Endothelial cell (in vitro differentiated cells): ENCODE measurements at regions not wholly inside any gene's neighbourhood (a gene's known extent, or its start where the extent isn't known, plus 50 kb on each side); places are given as distances from the start of the nearest gene placed in this dataset.

ENCODE experiments used
- DNase-seq: peaks from one replicate; pipeline ENCODE4 v3.0.0; 2021; ENCODE audit warnings: low spot score
- H3K27ac Mint-ChIP-seq: one replicate; pipeline ENCODE4 v1.8.0; 2021; ENCODE audit warnings: mixed read lengths, inconsistent platforms; ENCODE audit not compliant: unreplicated experiment
- H3K27me3 Mint-ChIP-seq: one replicate; pipeline ENCODE4 v1.8.0; 2021; ENCODE audit warnings: mild to moderate bottlenecking, moderate library complexity, mixed read lengths, inconsistent platforms; ENCODE audit not compliant: unreplicated experiment
- H3K36me3 Mint-ChIP-seq: one replicate; pipeline ENCODE4 v1.8.0; 2021; ENCODE audit warnings: mild to moderate bottlenecking, low read depth, mixed read lengths, inconsistent platforms; ENCODE audit not compliant: unreplicated experiment
- H3K4me1 Mint-ChIP-seq: one replicate; pipeline ENCODE4 v1.8.0; 2021; ENCODE audit warnings: mild to moderate bottlenecking, mixed read lengths, inconsistent platforms; ENCODE audit not compliant: unreplicated experiment
- H3K4me3 Mint-ChIP-seq: one replicate; pipeline ENCODE4 v1.8.0; 2021; ENCODE audit warnings: mild to moderate bottlenecking, mixed read lengths, inconsistent platforms; ENCODE audit not compliant: unreplicated experiment
- H3K9me3 Mint-ChIP-seq: one replicate; pipeline ENCODE4 v1.8.0; 2021; ENCODE audit warnings: mixed read lengths, inconsistent platforms; ENCODE audit not compliant: unreplicated experiment
- CTCF ChIP-seq: fragments of 200-600 bp; sonication (generic); IDR thresholded peaks from one replicate; pipeline ENCODE4 v1.5.0; 2021; ENCODE audit warnings: antibody characterized with exemption; ENCODE audit not compliant: unreplicated experiment

GRCh38 chr5:5925191-5925590 is 453.2 kb downstream of the MED10 start:
- no peaks in the 10 kb centered on the region for H3K4me1 Mint-ChIP-seq
- H3K4me3 Mint-ChIP-seq = no peak overlapping the region
- no peaks in the 10 kb centered on the region for H3K9me3 Mint-ChIP-seq
- H3K27ac Mint-ChIP-seq = no peak overlapping the region
- TF ChIP-seq CTCF = no peak
- no peaks in the 10 kb centered on the region for H3K27me3 Mint-ChIP-seq
- no peak for DNase-seq
- H3K36me3 Mint-ChIP-seq = no peaks in the 10 kb centered on the region

GRCh38 chr5:5919411-5919810 is 458.9 kb downstream of the MED10 start:
- Mint-ChIP-seq H3K4me3 (no peak overlapping the region), H3K36me3 (no peaks in the 10 kb centered on the region), H3K4me1 (peaks cover 2% of the 10 kb centered on the region), H3K27ac (no peak overlapping the region), H3K9me3 (no peaks in the 10 kb centered on the region), H3K27me3 (no peaks in the 10 kb centered on the region)
- no peak for DNase-seq
- no peak for TF ChIP-seq CTCF

GRCh38 chr5:5906778-5907177 is 471.6 kb downstream of the MED10 start:
- Mint-ChIP-seq H3K36me3 (no peaks in the 10 kb centered on the region), H3K4me3 (no peak overlapping the region), H3K27ac (no peak overlapping the region), H3K27me3 (no peaks in the 10 kb centered on the region), H3K9me3 (no peaks in the 10 kb centered on the region), H3K4me1 (no peaks in the 10 kb centered on the region)
- no peak for DNase-seq
- TF ChIP-seq CTCF = no peak

GRCh38 chr5:5905186-5905585 is 473.2 kb downstream of the MED10 start:
- no peak overlapping the region for H3K27ac Mint-ChIP-seq
- H3K4me3 Mint-ChIP-seq = no peak overlapping the region
- H3K9me3 Mint-ChIP-seq = no peaks in the 10 kb centered on the region
- no peaks in the 10 kb centered on the region for H3K27me3 Mint-ChIP-seq
- H3K36me3 Mint-ChIP-seq = no peaks in the 10 kb centered on the region
- H3K4me1 Mint-ChIP-seq = no peaks in the 10 kb centered on the region
- no peak for DNase-seq
- TF ChIP-seq CTCF = no peak

- no peaks in the 10 kb centered on the region for H3K4me1 Mint-ChIP-seq
- H3K27me3 Mint-ChIP-seq = no peaks in the 10 kb centered on the region
- no peak for DNase-seq
- H3K36me3 Mint-ChIP-seq = no peaks in the 10 kb centered on the region
- H3K4me3 Mint-ChIP-seq = no peak overlapping the region
- no peaks in the 10 kb centered on the region for H3K9me3 Mint-ChIP-seq
- no peak overlapping the region for H3K27ac Mint-ChIP-seq
- TF ChIP-seq CTCF = no peak
Measured at GRCh38 chr5:5904113-5904512, 474.2 kb downstream of the MED10 start.
